VCaP (cell line): ENCODE measurements at regions not wholly inside any gene's neighbourhood (a gene's known extent, or its start where the extent isn't known, plus 50 kb on each side); places are given as distances from the start of the nearest gene placed in this dataset.

Source experiments
- H3K27ac ChIP-seq: fragments of 450-650 bp; 2 replicates; pipeline ENCODE4 v1.5.1; 2017
- TF ChIP-seq, protein P1 (sequence below): fragments of 450-650 bp; conservative IDR thresholded peaks from 2 replicates; pipeline ENCODE4 v1.5.1; 2017; ENCODE audit warnings: mild to moderate bottlenecking, moderate library complexity

DNA sequence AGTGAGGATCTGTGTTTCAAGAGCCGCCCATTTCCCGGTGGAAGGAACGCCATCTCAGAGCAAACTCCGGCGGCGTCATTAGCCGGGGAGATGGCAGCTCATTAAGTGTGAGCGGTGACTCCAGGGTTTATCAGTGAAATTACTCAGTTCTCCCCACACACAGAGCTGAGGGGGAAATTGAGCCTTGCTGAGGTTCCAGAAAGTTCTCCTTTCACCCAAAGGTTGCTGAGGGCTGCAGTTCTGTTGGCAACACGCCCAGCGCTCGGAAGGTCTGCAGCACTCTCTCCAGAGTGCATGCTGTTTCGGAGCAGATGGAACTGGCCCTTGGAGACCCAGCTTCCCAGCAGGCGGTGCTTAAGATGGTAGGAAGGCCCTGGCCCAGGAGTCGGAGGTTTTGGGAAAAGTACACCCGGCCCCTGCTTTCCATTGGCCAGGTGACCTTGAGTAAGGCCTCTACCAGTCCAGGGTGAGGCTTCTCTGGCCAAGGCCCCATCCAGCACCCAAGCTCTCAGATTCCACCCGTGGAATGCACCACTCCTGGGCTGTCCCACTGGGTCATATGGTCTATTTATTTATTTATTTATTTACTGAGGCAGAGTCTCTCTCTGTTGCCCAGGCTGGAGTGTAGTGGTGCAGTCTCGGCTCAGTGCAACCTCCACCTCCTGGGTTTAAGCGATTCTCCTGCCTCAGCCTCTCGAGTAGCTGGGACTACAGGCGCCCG, 167.7 kb upstream of the CIBAR2 start:
- TF ChIP-seq, protein P1, sequence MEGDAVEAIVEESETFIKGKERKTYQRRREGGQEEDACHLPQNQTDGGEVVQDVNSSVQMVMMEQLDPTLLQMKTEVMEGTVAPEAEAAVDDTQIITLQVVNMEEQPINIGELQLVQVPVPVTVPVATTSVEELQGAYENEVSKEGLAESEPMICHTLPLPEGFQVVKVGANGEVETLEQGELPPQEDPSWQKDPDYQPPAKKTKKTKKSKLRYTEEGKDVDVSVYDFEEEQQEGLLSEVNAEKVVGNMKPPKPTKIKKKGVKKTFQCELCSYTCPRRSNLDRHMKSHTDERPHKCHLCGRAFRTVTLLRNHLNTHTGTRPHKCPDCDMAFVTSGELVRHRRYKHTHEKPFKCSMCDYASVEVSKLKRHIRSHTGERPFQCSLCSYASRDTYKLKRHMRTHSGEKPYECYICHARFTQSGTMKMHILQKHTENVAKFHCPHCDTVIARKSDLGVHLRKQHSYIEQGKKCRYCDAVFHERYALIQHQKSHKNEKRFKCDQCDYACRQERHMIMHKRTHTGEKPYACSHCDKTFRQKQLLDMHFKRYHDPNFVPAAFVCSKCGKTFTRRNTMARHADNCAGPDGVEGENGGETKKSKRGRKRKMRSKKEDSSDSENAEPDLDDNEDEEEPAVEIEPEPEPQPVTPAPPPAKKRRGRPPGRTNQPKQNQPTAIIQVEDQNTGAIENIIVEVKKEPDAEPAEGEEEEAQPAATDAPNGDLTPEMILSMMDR = no peak
- H3K27ac ChIP-seq = no peak overlapping the region

DNA sequence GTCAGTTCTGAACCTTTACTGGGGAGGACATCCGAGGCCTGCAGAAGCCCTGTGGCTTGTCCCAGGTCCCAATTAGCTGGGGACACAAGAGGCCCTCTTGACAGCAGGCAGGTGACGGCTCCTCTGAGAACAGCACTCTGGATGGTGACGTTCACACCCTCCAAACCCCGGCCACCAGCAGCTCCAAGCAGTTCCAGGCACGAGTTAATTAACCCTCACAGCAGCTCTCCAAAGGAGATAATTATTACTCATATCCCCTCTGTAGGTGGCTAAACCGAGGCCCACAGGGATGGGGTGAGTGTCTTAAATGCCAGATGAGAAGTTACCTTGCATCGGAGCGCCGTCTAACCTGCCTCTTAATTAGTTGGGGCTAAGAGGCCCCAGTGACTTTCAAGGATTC, 168.9 kb upstream of the CIBAR2 start:
- TF ChIP-seq, protein P1 = no peak
- H3K27ac ChIP-seq = no peak overlapping the region

DNA sequence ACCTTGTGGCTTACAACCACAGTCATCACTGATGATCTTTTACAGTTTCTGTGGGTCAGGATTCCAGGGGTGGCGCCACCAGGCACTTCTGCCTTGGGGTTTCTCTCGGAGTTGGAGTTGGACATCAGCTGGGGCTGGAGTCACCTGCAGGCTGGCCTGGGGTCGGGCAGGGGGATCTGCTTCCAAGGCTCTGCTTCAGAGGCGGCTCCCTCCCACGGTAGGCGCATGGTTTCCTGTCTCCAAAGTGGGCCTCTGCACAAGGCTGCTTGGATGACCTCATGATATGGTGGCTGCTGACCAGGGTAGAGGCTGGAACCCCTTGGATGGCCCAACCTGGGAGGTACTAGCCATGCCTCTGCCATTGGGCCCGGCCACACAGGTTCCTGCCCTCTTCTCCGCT, 170.6 kb upstream of the CIBAR2 start:
- TF ChIP-seq, protein P1 = no peak
- no peak overlapping the region for H3K27ac ChIP-seq

DNA sequence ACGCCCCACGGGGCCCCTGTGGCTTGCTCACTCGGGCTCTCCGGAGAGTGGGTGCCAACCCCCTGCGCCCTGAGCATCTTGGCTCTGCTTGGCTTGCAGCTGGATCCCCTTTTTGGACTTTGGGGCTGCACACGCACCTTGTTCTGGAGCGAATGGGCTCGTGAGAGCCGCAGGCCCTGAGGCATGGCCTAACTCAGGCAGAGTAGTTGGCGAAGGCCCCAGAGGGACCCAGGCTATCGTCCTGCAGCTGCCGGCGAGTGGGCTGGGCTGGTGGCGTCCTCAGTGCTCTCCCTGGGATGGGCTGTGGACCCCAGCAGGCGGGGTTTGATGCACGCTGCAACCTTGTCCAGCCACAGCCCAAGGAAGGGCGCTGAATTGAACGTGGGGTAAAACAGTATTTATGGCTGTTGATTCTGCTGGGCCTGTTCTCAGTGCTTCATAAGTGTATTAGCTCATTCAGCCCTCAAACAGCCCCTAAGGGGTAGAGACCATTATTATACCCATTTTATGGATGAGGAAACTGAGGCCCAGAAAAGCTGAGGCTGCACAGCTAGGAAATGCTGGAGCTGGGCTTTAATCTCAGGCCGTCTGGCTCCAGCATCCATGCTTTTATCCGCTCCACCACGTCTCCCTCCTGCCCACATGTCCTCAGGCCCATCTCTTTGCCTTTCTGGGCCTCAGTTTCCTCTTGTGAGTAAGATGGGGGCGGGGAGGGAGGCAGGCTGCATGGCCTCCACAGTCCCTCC, 171.2 kb upstream of the CIBAR2 start:
- TF ChIP-seq, protein P1 = no peak
- no peak overlapping the region for H3K27ac ChIP-seq

DNA sequence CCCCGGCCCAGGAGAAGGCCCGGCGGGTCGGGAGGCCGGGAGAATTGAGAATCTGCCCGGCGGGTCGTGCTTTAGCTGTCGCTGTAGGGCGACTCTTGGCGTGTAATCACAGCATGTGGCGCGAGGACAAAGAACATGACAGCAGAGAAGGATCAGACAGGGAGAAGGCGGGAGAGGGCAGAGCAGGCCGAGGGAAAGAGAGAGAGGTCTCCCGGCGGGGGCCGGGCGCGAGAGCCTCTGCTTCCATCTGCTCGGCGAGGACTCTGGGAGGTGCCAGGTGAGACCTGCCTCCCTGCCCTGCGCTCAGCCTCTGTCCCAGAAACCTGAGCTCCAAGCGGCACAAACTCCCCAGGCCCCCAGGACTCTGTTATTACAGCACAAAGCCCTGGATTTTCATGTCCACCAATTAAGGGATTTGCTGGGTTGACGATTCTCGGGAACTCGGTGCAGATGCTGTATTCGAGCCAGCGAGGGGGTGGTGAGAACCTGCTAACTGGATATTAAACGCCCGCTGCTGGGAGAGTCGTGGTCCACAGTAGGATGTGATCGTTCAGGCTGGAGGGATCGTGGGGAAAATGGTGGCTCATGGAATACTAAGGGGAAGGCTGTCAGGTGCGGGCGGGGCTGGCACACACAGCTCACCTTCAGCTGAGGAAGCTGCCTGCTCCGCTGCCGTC, 172.0 kb upstream of the CIBAR2 start:
- TF ChIP-seq, protein P1 = no peak
- H3K27ac ChIP-seq = no peak overlapping the region

DNA sequence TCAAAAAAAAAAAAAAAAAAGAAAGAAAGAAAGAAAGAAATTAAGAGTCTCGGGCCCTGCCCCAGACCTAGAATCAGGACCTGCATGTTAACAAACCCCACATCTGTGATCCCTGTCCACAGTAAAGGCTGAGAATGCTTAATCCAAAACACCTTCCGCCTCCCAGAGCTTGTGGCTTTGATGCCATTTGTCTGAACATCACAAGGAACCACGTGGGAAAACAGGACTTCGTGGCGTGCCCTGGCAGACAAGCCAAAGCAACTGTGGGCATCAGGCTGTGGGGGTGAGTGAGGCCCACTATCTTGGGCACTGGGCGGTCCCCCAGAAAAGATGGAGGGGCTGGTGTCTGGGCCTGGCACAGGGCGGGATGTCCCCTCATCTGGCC, 173.4 kb upstream of the CIBAR2 start:
- TF ChIP-seq, protein P1 = no peak
- no peak overlapping the region for H3K27ac ChIP-seq

DNA sequence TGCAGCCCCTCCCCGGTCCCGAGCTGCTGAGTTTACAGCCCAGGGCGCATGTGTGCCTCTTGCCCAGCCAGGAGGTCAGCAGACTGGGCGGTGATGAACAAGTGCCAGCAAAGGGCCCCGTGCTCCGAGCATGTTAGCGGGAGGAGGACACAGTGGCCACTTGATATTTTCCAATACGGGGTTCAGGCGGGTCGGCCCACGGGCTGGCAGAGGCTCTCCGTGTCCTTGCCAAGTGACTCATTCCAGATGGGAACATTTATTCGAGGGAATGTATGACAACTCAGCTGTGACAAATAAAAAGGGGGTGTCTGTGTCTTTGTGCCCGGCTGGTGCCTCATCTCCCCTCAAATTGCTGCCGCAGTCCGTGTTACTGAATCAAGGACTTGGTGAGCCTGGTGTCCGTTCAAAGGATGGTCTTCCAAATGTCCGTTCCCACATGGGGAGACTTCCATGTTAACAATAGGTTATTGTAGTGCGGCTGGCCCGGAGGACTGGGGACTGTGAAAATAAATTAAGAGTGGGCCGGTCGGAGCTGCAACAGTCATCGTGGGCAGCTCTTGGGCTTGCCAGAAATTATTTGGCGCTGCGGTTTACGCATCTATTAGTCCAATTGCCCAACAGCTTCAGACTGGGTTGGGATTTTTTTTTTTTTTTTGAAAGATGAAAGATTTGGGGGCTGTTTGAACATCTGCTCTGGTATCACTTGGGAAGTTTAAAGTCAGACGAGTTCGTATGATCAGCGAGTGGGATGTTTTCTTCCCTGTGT, 174.0 kb upstream of the CIBAR2 start:
- TF ChIP-seq, protein P1 = no peak
- H3K27ac ChIP-seq = no peak overlapping the region
